HepG2 (cell line): ENCODE measurements at regions not wholly inside any gene's neighbourhood (a gene's known extent, or its start where the extent isn't known, plus 50 kb on each side); places are given as distances from the start of the nearest gene placed in this dataset.

Experiments
- ATAC-seq: fragments of 200-7000 bp; cut with Tn5 transposase; 3 replicates; pipeline ENCODE4 v1.9.1; 2020; ENCODE audit warnings: mild to moderate bottlenecking, moderate library complexity
- BruUV-seq: library from RNA; stranded (reverse); fragments of 400-500 nt; replicated peaks from 2 replicates; lab custom pipeline; 2021; lab: Mats Ljungman, UMichigan
- CTCF ChIA-PET: fragments of 300-600 bp; formaldehyde crosslinking; extraction: SDS; loops from one replicate; lab custom pipeline; 2021; ENCODE audit warnings: low total read pairs, inconsistent platforms, low intra/inter-chr PET ratio; lab: Yijun Ruan, JAX
- POLR2A ChIA-PET: fragments of 350-600 bp; sonication (Branson Sonifier 250); formaldehyde crosslinking; loops from one replicate; lab custom pipeline; 2020; ENCODE audit warnings: antibody characterized with exemption, inconsistent platforms; lab: Yijun Ruan, JAX
- DNase-seq: peaks from one replicate; pipeline ENCODE4 v3.0.0-alpha.2; 2015; ENCODE audit warnings: low spot score
- FAIRE-seq: peaks from 3 replicates; lab custom pipeline; 2011; peaks lifted over from hg19 to GRCh38; lab: Jason Lieb, UNC
- H2AFZ ChIP-seq: one replicate; pipeline ENCODE4 v1.6.1; 2011; ENCODE audit warnings: low read length, inconsistent platforms
- H3K27ac ChIP-seq: fragments of 300-600 bp; 3 replicates; pipeline ENCODE4 v1.8.0; 2011; ENCODE audit warnings: mixed run types, mild to moderate bottlenecking, mixed read lengths, low read length, inconsistent platforms; ENCODE audit not compliant: insufficient read depth; ENCODE audit errors: extremely low read length
- H3K27me3 ChIP-seq, 2 experiments: fragments of 200-600 bp in 1 of 2; 2 replicates in 1 of 2; 3 replicates in 1 of 2; pipeline versions ENCODE4 v1.6.0 to v1.8.0; 2011; ENCODE audit warnings: low read length in 2 of 2, mild to moderate bottlenecking in 2 of 2, moderate library complexity in 2 of 2, inconsistent platforms in 1 of 2; ENCODE audit not compliant: insufficient read depth in 2 of 2, control insufficient read depth in 1 of 2
- H3K36me3 ChIP-seq, 2 experiments: fragments of 200-600 bp in 1 of 2; replicated peaks in 1 of 2; 2 replicates in 1 of 2; 3 replicates in 1 of 2; pipeline versions ENCODE4 v1.5.1 to v1.8.0; 2011; ENCODE audit warnings: low read length in 2 of 2, inconsistent platforms in 1 of 2; ENCODE audit not compliant: insufficient read depth in 2 of 2, control insufficient read depth in 1 of 2
- H3K4me1 ChIP-seq: 2 replicates; pipeline ENCODE4 v1.5.1; 2012; ENCODE audit warnings: low read length, inconsistent platforms; ENCODE audit not compliant: insufficient read depth
- H3K4me2 ChIP-seq: 2 replicates; pipeline ENCODE4 v1.6.0; 2011; ENCODE audit warnings: low read depth, low read length, inconsistent platforms
- H3K4me3 ChIP-seq, 3 experiments: fragments of 200-600 bp in 1 of 3; sonication (generic), shearing (Covaris generic) in 1 of 3; replicated peaks in 1 of 3; 2 replicates each; pipeline ENCODE4 v1.5.1; 2011 to 2016; ENCODE audit warnings: low read length in 3 of 3, inconsistent platforms in 2 of 3, low read depth in 2 of 3, mild to moderate bottlenecking in 2 of 3, control low read depth in 1 of 3, mixed read lengths in 1 of 3; ENCODE audit not compliant: insufficient read depth in 1 of 3
- H3K79me2 ChIP-seq: one replicate; pipeline ENCODE4 v1.6.1; 2011; ENCODE audit warnings: low read length, inconsistent platforms; ENCODE audit not compliant: insufficient read depth
- H3K9ac ChIP-seq: 2 replicates; pipeline ENCODE4 v1.6.0; 2011; ENCODE audit warnings: mild to moderate bottlenecking, low read depth, low read length, inconsistent platforms; ENCODE audit not compliant: insufficient read depth
- H3K9me3 ChIP-seq: 2 replicates; pipeline ENCODE4 v1.5.1; 2012; ENCODE audit warnings: mild to moderate bottlenecking, low read length
- H4K20me1 ChIP-seq: 2 replicates; pipeline ENCODE4 v1.6.0; 2011; ENCODE audit warnings: inconsistent platforms, mild to moderate bottlenecking, low read length, moderate library complexity; ENCODE audit not compliant: insufficient read depth
- KAT8 ChIP-seq: IDR thresholded peaks from 2 replicates; pipeline ENCODE4 v1.6.1; 2016; ENCODE audit warnings: missing genetic modification reagents, missing compliant biosample characterization
- MAFF ChIP-seq: IDR thresholded peaks from 2 replicates; pipeline ENCODE4 v1.6.1; 2011; ENCODE audit warnings: low read depth, low read length, improper control_type of control experiment
- MAFK ChIP-seq, 2 experiments: IDR thresholded peaks in 1 of 2; conservative IDR thresholded peaks in 1 of 2; 2 replicates each; pipeline ENCODE4 v1.6.1; 2011; ENCODE audit warnings: improper control_type of control experiment in 2 of 2, low read length in 2 of 2
- NR2F6 ChIP-seq, 2 experiments: IDR thresholded peaks; 2 replicates each; pipeline ENCODE4 v1.6.1; 2016; ENCODE audit warnings: antibody characterized with exemption in 1 of 2, mild to moderate bottlenecking in 1 of 2
- SIN3B ChIP-seq: fragments of 150-350 bp; IDR thresholded peaks from 2 replicates; pipeline ENCODE4 v1.6.1; 2014; ENCODE audit warnings: low read length
- SOX13 ChIP-seq, 3 experiments: fragments of 450-650 bp in 1 of 3; sonication (generic) in 1 of 3; formaldehyde crosslinking in 1 of 3; IDR thresholded peaks in 2 of 3; conservative IDR thresholded peaks in 1 of 3; 2 replicates each; pipeline versions ENCODE4 v1.5.0 to v1.6.1; 2016 to 2020; ENCODE audit warnings: antibody characterized with exemption in 1 of 3, mild to moderate bottlenecking in 1 of 3, missing compliant biosample characterization in 1 of 3, missing genetic modification reagents in 1 of 3, moderate library complexity in 1 of 3
- SOX5 ChIP-seq: IDR thresholded peaks from 2 replicates; pipeline ENCODE4 v1.6.1; 2016; ENCODE audit warnings: borderline replicate concordance
- TOPORS ChIP-seq: sonication (generic); formaldehyde crosslinking; IDR thresholded peaks from 2 replicates; pipeline ENCODE4 v1.8.0; 2023; ENCODE audit warnings: mild to moderate bottlenecking, missing genetic modification reagents
- YEATS2 ChIP-seq: sonication (generic); formaldehyde crosslinking; IDR thresholded peaks from 2 replicates; pipeline ENCODE4 v1.4.0; 2020; ENCODE audit warnings: missing genetic modification reagents, borderline replicate concordance
- ZNF331 ChIP-seq: sonication (generic); formaldehyde crosslinking; IDR thresholded peaks from 2 replicates; pipeline ENCODE4 v1.4.0; 2020; ENCODE audit warnings: missing genetic modification reagents
- WGBS: methylation state at CpG from one replicate; pipeline ENCODE4 v1.1.6; 2017; ENCODE audit warnings: low lambda C conversion rate; 5-methylcytosine and 5-hydroxymethylcytosine counted together
- in situ Hi-C: cut with HindIII; loops from 2 replicates; pipeline ENCODE4 v1.10.0; 2017; ENCODE audit warnings: low pct_unique_long_range_greater_than_20kb; ENCODE audit not compliant: extremely low pct_ligation_motif_present
- intact Hi-C: fragments of 100-400 bp; cut with micrococcal nuclease; formaldehyde crosslinking; loops from one replicate; pipeline ENCODE4 v1.10.0; 2022; ENCODE audit not compliant: unreplicated experiment
- TF ChIP-seq, protein P1 (sequence below): sonication (generic); formaldehyde crosslinking; IDR thresholded peaks from 2 replicates; pipeline ENCODE4 v1.5.0; 2020; ENCODE audit warnings: missing genetic modification reagents
- TF ChIP-seq, protein P2 (sequence below): sonication (generic); formaldehyde crosslinking; IDR thresholded peaks from 2 replicates; pipeline ENCODE4 v1.8.0; 2023; ENCODE audit warnings: mild to moderate bottlenecking, missing genetic modification reagents

DNA sequence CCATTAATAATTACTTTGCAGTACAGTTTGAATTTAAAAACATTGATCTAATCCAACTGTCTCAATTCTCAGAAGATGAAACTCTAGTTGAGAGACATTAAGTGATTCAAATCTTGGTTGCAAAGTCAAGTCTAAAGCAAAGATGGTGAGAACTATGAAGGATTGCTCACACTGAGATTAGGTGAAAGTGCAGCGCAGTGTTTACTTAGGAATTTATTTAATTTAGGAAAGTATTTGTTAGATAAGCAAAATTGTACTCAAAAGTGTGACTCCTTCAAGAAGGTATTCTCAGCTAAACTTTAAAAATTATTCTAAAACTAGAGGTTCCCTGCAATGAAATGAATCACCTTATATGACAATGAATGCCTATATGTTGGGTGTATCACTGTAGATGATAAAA is 454.9 kb downstream of the PDGFC start:
- ChIA-PET CTCF (no interaction called here), POLR2A (no interaction called here)
- Histone ChIP-seq H3K9ac (no peak overlapping the region), H3K27me3 (no peaks in the 10 kb centered on the region), H3K27ac (no peak overlapping the region), H4K20me1 (no peaks in the 10 kb centered on the region), H3K79me2 (no peaks in the 10 kb centered on the region), H3K4me2 (no peak overlapping the region), H3K4me1 (no peaks in the 10 kb centered on the region), H3K36me3 (no peaks in the 10 kb centered on the region), H3K9me3 (no peaks in the 10 kb centered on the region), H3K4me3 (no peak overlapping the region), H2AFZ (no peak overlapping the region)
- in situ Hi-C loops (no loop called here), intact Hi-C loops (no loop called here)
- 3% methylated on average over 1 of the region's 1 CpG for WGBS
- no peak for FAIRE-seq
- no peak for ATAC-seq
- no peak for DNase-seq
- BruUV-seq = no TSS peak
- TF ChIP-seq KAT8 = no peak
- TF ChIP-seq ZNF331 = no peak
- no peak for TF ChIP-seq YEATS2 (CRISPR knock-in tag)
- no peak for TF ChIP-seq TOPORS (CRISPR knock-in tag)
- TF ChIP-seq, protein P1, sequence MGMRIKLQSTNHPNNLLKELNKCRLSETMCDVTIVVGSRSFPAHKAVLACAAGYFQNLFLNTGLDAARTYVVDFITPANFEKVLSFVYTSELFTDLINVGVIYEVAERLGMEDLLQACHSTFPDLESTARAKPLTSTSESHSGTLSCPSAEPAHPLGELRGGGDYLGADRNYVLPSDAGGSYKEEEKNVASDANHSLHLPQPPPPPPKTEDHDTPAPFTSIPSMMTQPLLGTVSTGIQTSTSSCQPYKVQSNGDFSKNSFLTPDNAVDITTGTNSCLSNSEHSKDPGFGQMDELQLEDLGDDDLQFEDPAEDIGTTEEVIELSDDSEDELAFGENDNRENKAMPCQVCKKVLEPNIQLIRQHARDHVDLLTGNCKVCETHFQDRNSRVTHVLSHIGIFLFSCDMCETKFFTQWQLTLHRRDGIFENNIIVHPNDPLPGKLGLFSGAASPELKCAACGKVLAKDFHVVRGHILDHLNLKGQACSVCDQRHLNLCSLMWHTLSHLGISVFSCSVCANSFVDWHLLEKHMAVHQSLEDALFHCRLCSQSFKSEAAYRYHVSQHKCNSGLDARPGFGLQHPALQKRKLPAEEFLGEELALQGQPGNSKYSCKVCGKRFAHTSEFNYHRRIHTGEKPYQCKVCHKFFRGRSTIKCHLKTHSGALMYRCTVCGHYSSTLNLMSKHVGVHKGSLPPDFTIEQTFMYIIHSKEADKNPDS (CRISPR knock-in tag) = no peak
- no peak for TF ChIP-seq MAFK (conservative IDR thresholded peaks at IDR 0.05 in 1 of 2, IDR thresholded peaks at IDR 0.05 in 1 of 2; ENCODE audit: low read length in 2 of 2)
- TF ChIP-seq, protein P2, sequence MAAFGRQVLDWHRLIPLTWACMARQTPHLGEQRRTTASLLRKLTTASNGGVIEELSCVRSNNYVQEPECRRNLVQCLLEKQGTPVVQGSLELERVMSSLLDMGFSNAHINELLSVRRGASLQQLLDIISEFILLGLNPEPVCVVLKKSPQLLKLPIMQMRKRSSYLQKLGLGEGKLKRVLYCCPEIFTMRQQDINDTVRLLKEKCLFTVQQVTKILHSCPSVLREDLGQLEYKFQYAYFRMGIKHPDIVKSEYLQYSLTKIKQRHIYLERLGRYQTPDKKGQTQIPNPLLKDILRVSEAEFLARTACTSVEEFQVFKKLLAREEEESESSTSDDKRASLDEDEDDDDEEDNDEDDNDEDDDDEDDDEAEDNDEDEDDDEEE (CRISPR knock-in tag) = no peak
- TF ChIP-seq MAFF = no peak
- TF ChIP-seq SOX5 = no peak
- TF ChIP-seq NR2F6 (IDR thresholded peaks at IDR 0.05) = no peak
- no peak for TF ChIP-seq NR2F6 (CRISPR knock-in tag; IDR thresholded peaks at IDR 0.05)
- TF ChIP-seq SOX13 (IDR thresholded peaks at IDR 0.05) = no peak
- TF ChIP-seq SOX13 (CRISPR knock-in tag; conservative IDR thresholded peaks at IDR 0.05 in 1 of 2, IDR thresholded peaks at IDR 0.05 in 1 of 2) = no peak
- TF ChIP-seq SIN3B = no peak
